ENCODE measurements at regions not wholly inside any gene's neighbourhood (a gene's known extent, or its start where the extent isn't known, plus 50 kb on each side); places are given as distances from the start of the nearest gene placed in this dataset.

DNA sequence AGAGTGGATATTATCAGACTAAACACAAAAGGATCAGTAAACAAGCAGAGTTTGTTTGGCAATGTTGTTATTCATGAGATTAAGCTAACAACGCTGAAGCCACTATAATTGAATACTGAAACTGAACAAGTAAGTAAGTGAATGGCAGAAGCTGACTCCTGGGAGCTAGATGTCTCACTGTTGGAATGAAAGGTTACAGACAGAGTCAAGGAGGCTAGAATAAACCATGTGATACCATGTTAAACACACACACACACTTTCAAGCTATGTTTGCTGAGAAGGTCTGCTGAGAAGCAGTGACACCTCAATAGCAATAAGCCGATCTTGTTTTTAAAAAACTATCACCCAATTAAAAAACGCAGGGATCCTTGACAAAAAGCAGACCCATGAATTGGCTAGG is 1609.4 kb upstream of the MIR17HG start:
- DNase-seq (ENCODE audit: low spot score) = no peak

DNA sequence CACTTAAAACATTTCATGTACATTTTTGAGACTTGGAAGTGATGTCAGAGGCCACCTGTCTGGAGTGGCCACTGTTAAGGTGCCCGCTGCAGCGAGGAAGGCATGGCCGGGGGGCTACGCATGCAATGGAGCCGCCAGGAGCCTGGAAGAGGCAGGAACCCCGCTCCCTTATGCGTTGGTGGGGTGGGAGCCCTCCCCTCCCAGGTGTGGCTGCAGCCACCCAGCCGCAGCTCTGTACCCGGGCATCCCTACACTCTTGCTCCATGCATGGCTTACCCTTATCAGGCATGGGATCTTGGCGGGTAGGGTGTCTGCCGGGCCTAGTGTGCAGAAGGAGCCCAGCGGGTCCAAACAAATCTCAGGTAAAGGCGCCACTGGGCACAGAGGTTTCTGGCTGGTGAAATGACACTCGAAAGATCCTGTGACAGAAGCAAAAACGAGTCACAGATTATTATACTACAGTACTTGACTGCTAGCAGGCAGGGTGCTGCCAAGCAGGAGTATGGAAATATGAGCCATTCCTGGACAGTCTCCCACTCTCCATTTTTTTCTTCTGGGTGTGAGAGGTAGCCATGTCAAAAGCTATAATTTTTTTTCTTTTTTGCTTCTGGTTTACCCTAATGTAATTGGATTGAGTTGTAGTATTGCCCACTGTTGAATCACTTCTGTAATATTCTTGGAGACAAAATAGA is 1606.3 kb upstream of the MIR17HG start:
- DNase-seq (ENCODE audit: low spot score) = no peak

DNA sequence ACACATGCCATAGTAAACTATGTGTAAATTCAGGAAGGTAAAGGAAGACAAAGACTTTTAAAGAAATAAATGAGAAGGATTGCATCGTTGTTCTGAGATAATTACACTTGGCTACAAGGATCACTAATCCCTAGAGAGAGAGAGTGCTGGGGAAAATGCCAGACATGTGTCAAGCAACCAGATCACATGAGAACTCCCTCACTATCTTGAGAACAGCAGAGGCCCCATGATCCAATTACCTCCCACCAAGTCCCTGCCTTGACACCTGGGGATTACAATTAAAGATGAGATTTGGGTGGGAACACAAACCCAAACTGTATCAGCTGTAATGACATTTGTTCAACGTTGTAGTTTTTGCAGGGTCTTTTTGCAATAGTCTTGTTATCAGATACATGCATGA is 1600.9 kb upstream of the MIR17HG start:
- no peak for DNase-seq (ENCODE audit: low spot score)

DNA sequence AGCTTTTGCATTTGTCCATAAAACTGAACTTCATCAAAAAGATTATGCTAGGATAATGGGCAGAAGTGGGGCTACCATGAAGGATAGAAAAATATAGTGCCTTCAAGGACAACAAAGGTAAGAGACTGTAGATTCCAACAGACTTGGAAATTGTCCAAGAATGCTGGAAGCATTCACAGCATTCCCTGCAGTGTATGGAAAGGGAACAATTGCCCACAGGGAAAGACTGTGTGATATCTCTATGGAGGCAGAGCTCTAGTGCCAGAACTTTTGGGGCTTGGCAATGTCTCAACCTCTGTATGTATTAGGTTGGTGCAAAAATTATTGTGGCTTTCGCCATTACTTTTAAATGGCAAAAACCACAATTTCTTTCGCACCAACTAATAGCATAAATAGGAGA is 1598.8 kb upstream of the MIR17HG start:
- DNase-seq (ENCODE audit: low spot score) = no peak

GRCh38 chr13:89749888-89750287 is 1597.6 kb upstream of the MIR17HG start:
- no peak for DNase-seq (ENCODE audit: low spot score)

DNA sequence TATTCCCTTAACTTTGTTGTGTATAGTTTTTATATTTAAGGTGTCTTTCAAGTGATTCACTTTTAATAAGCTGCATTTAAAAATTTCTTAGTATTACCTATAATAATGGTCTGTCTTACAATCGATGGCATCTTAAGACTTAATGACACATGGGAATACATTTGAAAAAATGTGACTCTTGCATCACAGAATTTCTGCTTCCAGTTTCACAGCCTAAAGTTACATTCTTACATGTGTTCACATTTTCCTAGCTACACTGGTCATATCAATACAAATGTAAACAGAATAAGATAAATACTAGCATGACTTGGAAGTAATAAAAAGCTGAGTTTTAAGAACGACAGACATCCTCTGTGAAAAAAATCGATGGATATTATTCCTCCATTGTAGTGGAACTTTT is 1597.1 kb upstream of the MIR17HG start:
- no peak for DNase-seq (ENCODE audit: low spot score)

- DNase-seq (ENCODE audit: low spot score) = no peak
Measured at GRCh38 chr13:89751432-89751930, 1596.0 kb upstream of the MIR17HG start.

DNA sequence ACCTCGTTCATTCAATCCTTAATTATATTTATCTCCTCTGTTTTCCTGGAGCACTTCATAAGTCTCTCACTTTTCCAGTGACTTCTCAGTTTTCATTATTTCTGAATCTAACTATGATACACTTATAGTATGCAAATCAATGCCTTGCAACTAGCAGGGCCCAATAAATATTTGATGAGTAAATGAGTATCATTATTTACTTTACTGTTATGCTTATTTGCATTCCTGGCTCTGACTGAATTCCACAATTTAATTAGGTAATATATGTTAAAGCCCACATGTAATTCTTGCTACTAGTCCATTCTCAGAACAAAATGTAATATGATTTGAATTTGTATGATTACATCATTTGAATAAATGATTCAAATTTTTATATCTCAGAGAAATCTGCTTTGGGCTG is 1595.1 kb upstream of the MIR17HG start:
- no peak for DNase-seq (ENCODE audit: low spot score)

GRCh38 chr13:89755729-89756492 is 1591.6 kb upstream of the MIR17HG start:
- no peak for DNase-seq (ENCODE audit: low spot score)

- DNase-seq (ENCODE audit: low spot score) = no peak
Measured at GRCh38 chr13:89763005-89763404, 1584.5 kb upstream of the MIR17HG start.

DNA sequence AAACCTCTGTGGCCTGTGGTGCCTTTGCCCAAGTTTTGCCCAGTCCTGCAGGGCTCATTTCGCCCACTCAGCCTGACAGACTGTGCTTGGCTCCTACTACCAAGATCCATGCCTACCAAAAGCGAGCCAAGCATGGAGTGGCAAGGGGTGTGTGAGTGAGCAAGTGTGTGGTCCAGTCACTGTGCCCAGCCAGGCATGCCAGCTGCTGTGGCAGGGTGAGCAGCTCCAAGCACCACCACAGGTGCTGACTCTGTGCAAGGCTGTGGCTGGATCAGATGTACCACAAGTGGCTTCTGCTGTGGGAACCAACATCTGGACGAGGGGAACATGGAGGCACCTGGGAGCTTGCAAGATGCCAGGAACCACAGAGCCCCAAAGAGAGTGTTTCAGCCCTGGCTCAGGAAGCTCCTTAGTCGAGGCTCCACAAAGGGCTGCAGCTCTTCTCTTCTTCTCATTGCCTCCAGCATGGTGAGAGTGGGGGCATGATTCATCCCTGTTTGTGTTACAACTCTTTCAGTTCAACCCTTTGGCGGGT is 1564.2 kb upstream of the MIR17HG start:
- DNase-seq (ENCODE audit: low spot score) = no peak

GRCh38 chr13:89784161-89784809 is 1563.2 kb upstream of the MIR17HG start:
- DNase-seq (ENCODE audit: low spot score) = no peak

- DNase-seq (ENCODE audit: low spot score) = no peak
Measured at GRCh38 chr13:89786531-89786930, 1561.0 kb upstream of the MIR17HG start.

DNA sequence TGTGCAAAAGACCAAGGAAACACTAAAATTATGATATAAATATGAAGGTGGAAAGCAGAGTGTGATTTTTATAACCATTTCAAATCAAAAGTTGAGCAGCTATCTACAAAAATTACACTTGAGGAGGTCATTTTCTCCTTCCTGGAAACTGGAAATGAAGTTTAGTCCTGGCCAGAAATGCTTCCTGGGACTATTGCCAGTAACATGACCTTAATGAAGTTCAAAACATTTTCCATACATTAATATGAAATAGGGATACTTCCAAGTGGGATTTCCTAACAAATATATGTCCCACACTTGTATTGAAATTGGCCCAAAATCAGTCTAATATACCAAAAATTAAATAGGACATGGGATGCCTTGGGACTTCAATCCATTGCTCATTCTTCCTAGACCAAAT is 1556.8 kb upstream of the MIR17HG start:
- DNase-seq (ENCODE audit: low spot score) = no peak

- no peak for DNase-seq (ENCODE audit: low spot score)
Measured at GRCh38 chr13:89791971-89792630, 1555.4 kb upstream of the MIR17HG start.

DNA sequence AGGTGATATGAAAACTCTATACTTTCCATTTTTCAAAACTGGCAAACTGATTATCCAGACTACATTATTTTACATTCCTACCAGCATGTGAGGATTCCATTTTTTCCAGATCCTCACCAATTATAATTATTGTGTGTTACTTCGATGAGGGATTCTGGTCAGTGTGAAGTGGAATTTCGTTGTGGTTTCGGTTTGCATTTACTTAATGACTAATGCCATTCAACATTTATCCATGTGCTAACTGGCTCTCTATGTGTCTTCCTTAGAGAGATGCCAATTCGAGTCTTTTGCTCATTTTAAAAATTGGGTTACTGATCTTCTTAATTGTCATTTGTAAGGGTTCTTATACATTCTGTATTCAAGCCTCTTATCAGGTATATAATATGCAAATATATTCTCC is 1551.3 kb upstream of the MIR17HG start:
- no peak for DNase-seq (ENCODE audit: low spot score)

DNA sequence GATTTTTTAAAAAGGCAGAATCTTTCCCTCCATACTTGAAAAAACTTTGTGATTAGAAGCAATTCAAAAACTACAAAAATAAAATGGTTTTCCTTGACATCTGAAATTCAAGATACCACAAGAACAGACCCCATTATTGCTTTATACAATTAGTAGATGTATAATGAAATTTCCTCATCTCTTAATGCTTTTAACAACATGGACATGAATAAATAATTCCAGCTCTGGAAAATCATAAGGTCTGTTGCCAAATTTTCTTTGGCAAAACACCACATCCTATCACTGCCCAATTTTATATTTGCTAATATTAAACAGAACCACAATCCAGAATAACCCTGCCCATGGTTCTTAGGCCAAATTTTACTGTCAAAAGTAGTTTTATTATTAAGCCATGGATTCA is 1543.6 kb upstream of the MIR17HG start:
- DNase-seq (ENCODE audit: low spot score) = no peak

GRCh38 chr13:89806594-89806993 is 1540.9 kb upstream of the MIR17HG start:
- DNase-seq (ENCODE audit: low spot score) = no peak

- no peak for DNase-seq (ENCODE audit: low spot score)
Measured at GRCh38 chr13:89812856-89813255, 1534.6 kb upstream of the MIR17HG start.

GRCh38 chr13:89816404-89816803 is 1531.1 kb upstream of the MIR17HG start:
- no peak for DNase-seq (ENCODE audit: low spot score)

- no peak for DNase-seq (ENCODE audit: low spot score)
Measured at GRCh38 chr13:89822467-89822866, 1525.0 kb upstream of the MIR17HG start.

- peak; percentile 20 for DNase-seq (ENCODE audit: low spot score)
Measured at GRCh38 chr13:89827552-89827951, 1519.9 kb upstream of the MIR17HG start.
